GM06990 (cell line): ENCODE measurements at regions not wholly inside any gene's neighbourhood (a gene's known extent, or its start where the extent isn't known, plus 50 kb on each side); places are given as distances from the start of the nearest gene placed in this dataset.

ENCODE experiments used
- DNase-seq: peaks from one replicate; pipeline ENCODE4 v3.0.0-alpha.2; 2011; ENCODE audit not compliant: insufficient read length; ENCODE audit errors: extremely low read depth
- H3K27me3 ChIP-seq: replicated peaks from 2 replicates; pipeline ENCODE4 v1.6.0; 2011; ENCODE audit warnings: low read length; ENCODE audit not compliant: control insufficient read depth, insufficient read depth
- H3K36me3 ChIP-seq: 2 replicates; pipeline ENCODE4 v1.5.1; 2011; ENCODE audit warnings: low read length; ENCODE audit not compliant: control insufficient read depth, insufficient read depth
- H3K4me3 ChIP-seq: replicated peaks from 2 replicates; pipeline ENCODE4 v1.5.1; 2011; ENCODE audit warnings: low read depth, mild to moderate bottlenecking, control low read depth, low read length
- CTCF ChIP-seq: IDR thresholded peaks from 2 replicates; pipeline ENCODE4 v1.5.1; 2011; ENCODE audit warnings: low read length, control low read depth, mild to moderate bottlenecking, inconsistent platforms; ENCODE audit not compliant: insufficient read depth, poor library complexity, severe bottlenecking

GRCh38 chr18:55762424-55762823 is 174.4 kb upstream of the TCF4 start:
- DNase-seq = no peak
- Histone ChIP-seq H3K36me3 (no peaks in the 10 kb centered on the region), H3K4me3 (no peak overlapping the region), H3K27me3 (no peaks in the 10 kb centered on the region)
- TF ChIP-seq CTCF = no peak

- Histone ChIP-seq H3K36me3 (no peaks in the 10 kb centered on the region), H3K27me3 (no peaks in the 10 kb centered on the region), H3K4me3 (no peak overlapping the region)
- no peak for DNase-seq
- no peak for TF ChIP-seq CTCF
Measured at GRCh38 chr18:55753643-55754263, 165.8 kb upstream of the TCF4 start.

GRCh38 chr18:55751476-55751875 is 163.5 kb upstream of the TCF4 start:
- Histone ChIP-seq H3K36me3 (no peaks in the 10 kb centered on the region), H3K4me3 (no peak overlapping the region), H3K27me3 (no peaks in the 10 kb centered on the region)
- DNase-seq = no peak
- TF ChIP-seq CTCF = no peak

- no peak overlapping the region for H3K4me3 ChIP-seq
- DNase-seq = no peak
- H3K27me3 ChIP-seq = no peaks in the 10 kb centered on the region
- no peaks in the 10 kb centered on the region for H3K36me3 ChIP-seq
- no peak for TF ChIP-seq CTCF
Measured at GRCh38 chr18:55748227-55748738, 160.3 kb upstream of the TCF4 start.

GRCh38 chr18:55744206-55744605 is 156.2 kb upstream of the TCF4 start:
- no peaks in the 10 kb centered on the region for H3K27me3 ChIP-seq
- H3K4me3 ChIP-seq = no peak overlapping the region
- TF ChIP-seq CTCF = no peak
- DNase-seq = no peak
- no peaks in the 10 kb centered on the region for H3K36me3 ChIP-seq

- DNase-seq = no peak
- H3K36me3 ChIP-seq = no peaks in the 10 kb centered on the region
- H3K27me3 ChIP-seq = no peaks in the 10 kb centered on the region
- no peak for TF ChIP-seq CTCF
- H3K4me3 ChIP-seq = no peak overlapping the region
Measured at GRCh38 chr18:55743736-55744135, 155.7 kb upstream of the TCF4 start.
